Ascending aorta (tissue), 2 donors: ENCODE measurements at regions not wholly inside any gene's neighbourhood (a gene's known extent, or its start where the extent isn't known, plus 50 kb on each side); places are given as distances from the start of the nearest gene placed in this dataset.

Experiments used
- DNase-seq, 2 donors: peaks; one replicate each; pipeline ENCODE4 v3.0.0-alpha.2; 2019; ENCODE audit warnings: low spot score in 2 of 2
- H3K27ac ChIP-seq, 2 donors: fragments of 200-600 bp; sonication (generic); one replicate each; pipeline ENCODE4 v1.5.1; 2016 to 2017; ENCODE audit warnings: mild to moderate bottlenecking in 1 of 2
- H3K27me3 ChIP-seq: fragments of 200-600 bp; sonication (generic); one replicate; pipeline ENCODE4 v1.5.1; 2017
- H3K36me3 ChIP-seq, 2 donors: fragments of 200-600 bp; sonication (generic); one replicate each; pipeline ENCODE4 v1.5.1; 2016
- H3K4me1 ChIP-seq, 2 donors: fragments of 200-600 bp; sonication (generic); one replicate each; pipeline ENCODE4 v1.5.1; 2016 to 2017; ENCODE audit warnings: mild to moderate bottlenecking in 1 of 2
- H3K4me3 ChIP-seq, 2 donors: fragments of 200-600 bp; sonication (generic); one replicate each; pipeline ENCODE4 v1.5.1; 2016 to 2017; ENCODE audit warnings: mild to moderate bottlenecking in 1 of 2
- H3K9me3 ChIP-seq, 2 donors: fragments of 200-600 bp; sonication (generic); one replicate each; pipeline ENCODE4 v1.5.1; 2016
- CTCF ChIP-seq, 3 experiments: fragments of 200-600 bp in 2 of 3; fragments of 450-650 bp in 1 of 3; sonication (generic) in 2 of 3; IDR thresholded peaks; one replicate each; pipeline ENCODE4 v1.5.1; 2016 to 2019; ENCODE audit warnings: antibody characterized with exemption in 3 of 3, mild to moderate bottlenecking in 1 of 3, moderate library complexity in 1 of 3
- intact Hi-C: fragments of 100-400 bp; cut with DNase I; formaldehyde crosslinking; loops from one replicate; pipeline ENCODE4 v1.15.1; 2023

DNA sequence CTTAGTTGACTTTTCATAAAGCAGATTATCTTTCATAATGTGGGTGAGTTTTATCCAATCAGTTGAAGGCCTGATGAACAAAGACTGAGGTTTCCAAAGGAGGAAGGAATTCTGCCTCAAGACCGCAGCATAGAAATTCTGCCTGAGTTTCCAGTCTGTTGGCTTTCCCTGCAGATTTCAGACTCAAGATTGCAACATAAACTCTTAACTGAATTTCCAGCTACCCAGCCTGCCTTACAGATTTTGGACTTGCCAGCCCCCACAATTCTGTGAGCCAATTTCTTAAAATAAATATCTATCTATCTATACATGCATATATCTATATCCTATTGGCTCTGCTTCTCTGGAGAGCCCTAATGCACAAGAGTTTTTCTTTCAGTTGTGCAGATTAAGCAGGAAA is 57.3 kb upstream of the SMLR1 start:
- no peaks in the 10 kb centered on the region for H3K9me3 ChIP-seq
- H3K4me3 ChIP-seq = no peak overlapping the region
- H3K27me3 ChIP-seq = no peaks in the 10 kb centered on the region
- no peak for DNase-seq
- no peak overlapping the region for H3K27ac ChIP-seq
- no peaks in the 10 kb centered on the region for H3K4me1 ChIP-seq
- intact Hi-C loops = no loop called here
- TF ChIP-seq CTCF (IDR thresholded peaks at IDR 0.05) = no peak
- H3K36me3 ChIP-seq = no peaks in the 10 kb centered on the region

GRCh38 chr6:130771741-130772140 is 55.5 kb upstream of the SMLR1 start:
- Histone ChIP-seq H3K27ac (no peak overlapping the region), H3K4me1 (no peaks in the 10 kb centered on the region), H3K4me3 (no peak overlapping the region), H3K36me3 (no peaks in the 10 kb centered on the region), H3K9me3 (no peaks in the 10 kb centered on the region), H3K27me3 (no peaks in the 10 kb centered on the region)
- no peak for DNase-seq
- intact Hi-C loops = no loop called here
- TF ChIP-seq CTCF (IDR thresholded peaks at IDR 0.05) = no peak

GRCh38 chr6:130773860-130774259 is 53.3 kb upstream of the SMLR1 start:
- H3K4me3 ChIP-seq = no peak overlapping the region
- no peaks in the 10 kb centered on the region for H3K4me1 ChIP-seq
- no peaks in the 10 kb centered on the region for H3K27me3 ChIP-seq
- no peak for DNase-seq
- no peaks in the 10 kb centered on the region for H3K36me3 ChIP-seq
- intact Hi-C loops = no loop called here
- no peak for TF ChIP-seq CTCF (IDR thresholded peaks at IDR 0.05)
- no peaks in the 10 kb centered on the region for H3K9me3 ChIP-seq
- no peak overlapping the region for H3K27ac ChIP-seq

GRCh38 chr6:130775411-130776012 is 51.7 kb upstream of the SMLR1 start:
- Histone ChIP-seq H3K27ac (no peak overlapping the region), H3K36me3 (no peaks in the 10 kb centered on the region), H3K27me3 (no peaks in the 10 kb centered on the region), H3K9me3 (no peaks in the 10 kb centered on the region), H3K4me1 (no peaks in the 10 kb centered on the region), H3K4me3 (no peak overlapping the region)
- TF ChIP-seq CTCF (IDR thresholded peaks at IDR 0.05) = no peak
- intact Hi-C loops = no loop called here
- no peak for DNase-seq

- TF ChIP-seq CTCF (IDR thresholded peaks at IDR 0.05) = no peak
- H3K27me3 ChIP-seq = no peaks in the 10 kb centered on the region
- no peak overlapping the region for H3K27ac ChIP-seq
- DNase-seq = no peak
- H3K36me3 ChIP-seq = no peaks in the 10 kb centered on the region
- H3K9me3 ChIP-seq = no peaks in the 10 kb centered on the region
- no peak overlapping the region for H3K4me3 ChIP-seq
- H3K4me1 ChIP-seq = no peaks in the 10 kb centered on the region
- intact Hi-C loops = no loop called here
Observed at GRCh38 chr6:130776287-130776925, 50.8 kb upstream of the SMLR1 start.
